ENCODE measurements at regions not wholly inside any gene's neighbourhood (a gene's known extent, or its start where the extent isn't known, plus 50 kb on each side); places are given as distances from the start of the nearest gene placed in this dataset.

- TF ChIP-seq POLR2AphosphoS5 (IDR thresholded peaks at IDR 0.05; ENCODE audit: low read depth, low read length) (no peak), TAF1 (IDR thresholded peaks at IDR 0.05; ENCODE audit: borderline replicate concordance, insufficient read depth, low read length) (no peak), SIN3A (IDR thresholded peaks at IDR 0.05; ENCODE audit: borderline replicate concordance, insufficient read depth, low read length) (no peak)
Measured at GRCh38 chr7:81503771-81504170, 266.1 kb downstream of the HGF start.

GRCh38 chr7:81503336-81503735 is 266.5 kb downstream of the HGF start:
- TF ChIP-seq POLR2AphosphoS5 (IDR thresholded peaks at IDR 0.05; ENCODE audit: low read depth, low read length) = no peak
- no peak for TF ChIP-seq FOXP2 (optimal IDR thresholded peaks at IDR 0.05; ENCODE audit: borderline replicate concordance, extremely low read depth, extremely low read length, insufficient read depth)
- no peak for TF ChIP-seq REST (IDR thresholded peaks at IDR 0.05; ENCODE audit: insufficient read depth in 1 of 2, low read depth in 2 of 2, low read length in 2 of 2)
- TF ChIP-seq SIN3A (IDR thresholded peaks at IDR 0.05; ENCODE audit: borderline replicate concordance, insufficient read depth, low read length) = no peak
- no peak for TF ChIP-seq TAF1 (IDR thresholded peaks at IDR 0.05; ENCODE audit: borderline replicate concordance, insufficient read depth, low read length)

GRCh38 chr7:81501220-81501619 is 268.6 kb downstream of the HGF start:
- no peak for TF ChIP-seq REST (IDR thresholded peaks at IDR 0.05; ENCODE audit: insufficient read depth in 1 of 2, low read depth in 2 of 2, low read length in 2 of 2)
- TF ChIP-seq POLR2AphosphoS5 (IDR thresholded peaks at IDR 0.05; ENCODE audit: low read depth, low read length) = no peak
- TF ChIP-seq FOXP2 (optimal IDR thresholded peaks at IDR 0.05; ENCODE audit: borderline replicate concordance, extremely low read depth, extremely low read length, insufficient read depth) = no peak
- TF ChIP-seq SIN3A (IDR thresholded peaks at IDR 0.05; ENCODE audit: borderline replicate concordance, insufficient read depth, low read length) = no peak

GRCh38 chr7:81500631-81501030 is 269.2 kb downstream of the HGF start:
- TF ChIP-seq POLR2AphosphoS5 (IDR thresholded peaks at IDR 0.05; ENCODE audit: low read depth, low read length) = no peak
- no peak for TF ChIP-seq REST (IDR thresholded peaks at IDR 0.05; ENCODE audit: insufficient read depth in 1 of 2, low read depth in 2 of 2, low read length in 2 of 2)
- TF ChIP-seq TAF1 (IDR thresholded peaks at IDR 0.05; ENCODE audit: borderline replicate concordance, insufficient read depth, low read length) = no peak
- TF ChIP-seq SIN3A (IDR thresholded peaks at IDR 0.05; ENCODE audit: borderline replicate concordance, insufficient read depth, low read length) = no peak
- TF ChIP-seq FOXP2 (optimal IDR thresholded peaks at IDR 0.05; ENCODE audit: borderline replicate concordance, extremely low read depth, extremely low read length, insufficient read depth) = no peak

- TF ChIP-seq FOXP2 (optimal IDR thresholded peaks at IDR 0.05; ENCODE audit: borderline replicate concordance, extremely low read depth, extremely low read length, insufficient read depth) (no peak), TAF1 (IDR thresholded peaks at IDR 0.05; ENCODE audit: borderline replicate concordance, insufficient read depth, low read length) (no peak), SIN3A (IDR thresholded peaks at IDR 0.05; ENCODE audit: borderline replicate concordance, insufficient read depth, low read length) (no peak), REST (IDR thresholded peaks at IDR 0.05; ENCODE audit: insufficient read depth in 1 of 2, low read depth in 2 of 2, low read length in 2 of 2) (no peak), POLR2AphosphoS5 (IDR thresholded peaks at IDR 0.05; ENCODE audit: low read depth, low read length) (no peak)
Measured at GRCh38 chr7:81499262-81500116, 270.4 kb downstream of the HGF start.

Data from PFSK-1 (cell line).